ENCODE measurements at regions not wholly inside any gene's neighbourhood (a gene's known extent, or its start where the extent isn't known, plus 50 kb on each side); places are given as distances from the start of the nearest gene placed in this dataset.

DNA sequence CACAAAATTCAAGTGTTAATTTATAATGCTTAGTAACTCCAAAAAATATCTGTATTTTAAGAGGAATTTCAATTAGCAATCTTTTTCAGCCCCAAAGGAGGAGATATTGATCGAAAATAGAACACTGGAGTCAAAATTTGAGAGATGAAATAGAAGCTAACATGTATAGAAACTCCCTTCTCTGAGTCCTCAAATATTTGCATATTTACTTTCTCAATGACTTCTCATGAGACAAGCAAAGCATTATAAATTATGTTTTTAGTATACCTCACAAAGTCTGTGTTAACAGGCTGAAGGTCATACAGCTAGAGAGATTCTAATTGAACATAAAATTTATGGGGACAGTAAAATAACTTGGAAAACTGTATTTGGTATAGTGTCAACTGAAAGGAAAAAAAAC lies 260.5 kb downstream of the GPAM start:
- no peak for DNase-seq (ENCODE audit: low spot score)

DNA sequence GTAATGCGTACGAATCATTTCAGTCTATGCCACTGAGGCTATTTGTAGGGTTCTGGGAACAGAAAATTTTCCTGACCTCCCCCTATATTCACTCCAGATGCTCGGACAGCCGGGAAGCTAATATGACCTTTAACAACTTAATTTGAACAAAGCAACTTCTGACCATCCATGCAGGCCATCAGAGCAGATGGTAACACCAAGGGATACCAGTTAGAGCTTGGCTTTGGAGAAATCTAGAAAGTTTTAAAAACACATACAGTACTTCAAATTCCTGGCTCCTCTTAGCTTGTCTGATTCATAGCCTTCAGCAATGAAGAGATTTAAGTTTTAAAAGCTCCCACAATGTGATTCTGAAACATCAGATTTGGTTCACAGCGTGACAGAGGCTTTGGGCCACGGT lies 257.3 kb downstream of the GPAM start:
- no peak for DNase-seq (ENCODE audit: low spot score)

DNA sequence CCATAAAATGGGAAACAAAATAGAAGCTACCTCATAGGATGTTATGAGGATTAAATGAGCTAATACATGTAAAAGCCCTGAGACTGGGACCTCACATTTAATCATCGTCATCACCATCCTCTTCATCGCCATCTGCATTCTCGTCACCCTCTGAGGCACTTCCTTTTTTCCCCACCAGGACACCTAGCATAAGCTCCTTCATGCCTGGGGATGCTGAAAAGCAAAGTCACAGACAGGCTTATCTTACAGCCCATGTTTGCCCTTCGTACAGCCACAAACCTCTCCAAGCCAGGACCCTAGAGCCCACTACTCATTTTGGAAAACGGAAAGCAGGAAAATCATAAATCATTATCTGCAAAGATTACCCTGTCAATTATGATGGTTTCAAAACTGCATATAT lies 249.6 kb downstream of the GPAM start:
- no peak for DNase-seq (ENCODE audit: low spot score)

DNA sequence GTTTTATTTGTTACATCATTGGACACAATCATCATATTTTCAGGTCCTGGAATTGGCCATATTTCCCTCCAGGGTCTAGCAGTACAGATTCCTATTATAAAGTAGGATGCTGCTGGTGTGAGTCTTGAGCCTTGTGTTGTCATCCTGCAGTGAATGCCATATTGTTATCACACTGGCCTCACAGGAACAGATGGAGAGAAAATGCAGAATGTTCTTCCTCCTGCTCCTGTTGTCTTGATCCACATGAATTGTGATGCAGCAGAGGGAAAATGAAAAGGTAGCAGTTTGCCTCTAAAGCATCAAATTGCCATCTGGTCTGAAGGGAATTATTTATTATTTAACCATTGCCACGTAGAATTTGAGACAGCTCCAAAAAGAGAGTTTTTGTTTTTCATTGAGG lies 248.6 kb downstream of the GPAM start:
- no peak for DNase-seq (ENCODE audit: low spot score)

DNA sequence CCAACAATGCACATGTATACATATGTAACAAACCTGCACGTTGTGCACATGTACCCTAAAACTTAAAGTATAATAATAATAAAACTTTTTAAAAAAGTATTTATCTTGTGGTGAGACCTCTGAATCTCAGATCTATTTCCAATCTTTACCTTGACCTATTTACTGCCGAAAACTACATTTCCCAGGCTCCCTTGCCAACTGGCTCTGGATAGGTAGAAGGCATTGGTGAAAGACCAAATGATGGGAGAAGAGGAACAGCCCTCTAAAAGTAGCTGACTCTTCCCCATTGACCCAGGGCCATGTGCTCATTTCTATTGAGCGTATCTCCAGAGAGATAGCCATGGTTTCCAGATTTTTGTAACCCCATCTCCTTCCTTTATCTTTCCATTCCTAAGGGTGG lies 247.4 kb downstream of the GPAM start:
- no peak for DNase-seq (ENCODE audit: low spot score)

DNA sequence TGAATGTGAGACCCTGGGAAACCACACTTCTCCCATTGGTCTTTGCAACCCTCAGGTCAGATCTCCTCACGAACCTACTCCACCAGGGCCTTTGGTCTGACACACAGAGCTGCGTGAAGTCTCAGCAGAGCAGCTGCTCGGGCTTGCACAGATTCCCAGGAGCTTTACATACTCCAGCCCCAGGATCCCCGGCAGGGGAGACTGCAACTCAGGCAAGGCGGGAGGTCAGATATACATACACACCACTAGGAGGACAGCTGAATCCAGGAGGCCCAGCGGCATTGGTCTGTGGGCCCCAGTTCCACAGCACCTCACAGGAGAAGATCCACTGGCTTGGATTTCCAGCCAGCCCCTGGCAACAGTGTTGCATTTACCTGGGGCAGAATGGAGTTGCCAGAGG lies 239.2 kb downstream of the GPAM start:
- DNase-seq (ENCODE audit: low spot score) = no peak

DNA sequence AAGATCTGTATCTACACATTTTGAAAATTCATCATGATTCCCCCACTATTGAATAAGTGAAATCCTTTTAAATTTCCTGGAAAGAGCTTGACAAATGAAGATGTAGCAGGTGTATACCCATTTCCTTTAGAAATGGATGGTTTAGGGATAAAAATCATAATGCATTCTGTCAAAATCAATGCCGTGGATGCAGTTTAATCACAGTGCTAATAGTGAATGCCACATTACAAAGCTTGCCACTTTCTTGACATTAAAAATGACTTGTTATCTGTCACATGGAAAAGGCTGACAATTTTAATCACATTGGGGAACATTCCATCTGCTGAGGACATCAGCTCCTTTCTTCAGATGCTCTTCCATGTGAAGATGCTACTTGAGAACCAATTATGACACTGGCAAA lies 229.6 kb downstream of the GPAM start:
- no peak for DNase-seq (ENCODE audit: low spot score)

DNA sequence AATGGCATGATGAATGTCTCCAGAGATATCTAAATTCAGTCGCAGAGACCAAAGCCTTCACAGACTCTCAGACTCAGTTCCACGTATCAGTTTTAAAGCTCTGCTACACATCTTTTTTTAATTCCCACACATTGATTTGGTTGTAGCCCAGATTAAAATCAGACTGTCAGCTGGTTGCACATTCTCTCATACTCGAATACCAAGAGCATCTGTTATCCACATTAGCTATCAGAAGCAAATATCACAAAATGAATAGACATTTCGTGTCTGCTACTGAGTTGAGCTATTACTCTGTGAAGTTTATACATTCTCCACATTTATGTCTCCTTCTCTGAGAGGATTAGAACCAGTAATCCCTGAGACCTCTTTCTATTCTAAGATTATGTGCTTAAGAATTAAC lies 229.2 kb downstream of the GPAM start:
- no peak for DNase-seq (ENCODE audit: low spot score)

DNA sequence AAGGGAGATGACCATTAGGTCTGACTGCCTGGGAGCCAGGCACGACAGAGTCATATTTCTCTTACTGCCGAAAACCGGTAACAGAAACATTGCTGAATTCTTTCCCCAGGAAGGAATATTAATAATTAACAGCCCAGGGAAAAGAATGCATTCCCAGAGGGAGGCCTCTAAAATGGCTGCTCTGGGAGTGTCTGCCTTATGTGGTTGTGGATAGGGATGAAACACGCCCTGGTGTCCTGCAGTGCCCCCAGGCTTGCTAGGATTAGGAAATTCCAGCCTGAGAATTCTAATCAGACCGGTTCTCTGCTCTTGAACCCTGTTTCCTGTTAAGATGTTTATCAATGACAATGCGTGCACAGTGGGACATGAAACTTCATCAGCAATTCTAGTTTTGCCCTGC lies 226.7 kb downstream of the GPAM start:
- no peak for DNase-seq (ENCODE audit: low spot score)

DNA sequence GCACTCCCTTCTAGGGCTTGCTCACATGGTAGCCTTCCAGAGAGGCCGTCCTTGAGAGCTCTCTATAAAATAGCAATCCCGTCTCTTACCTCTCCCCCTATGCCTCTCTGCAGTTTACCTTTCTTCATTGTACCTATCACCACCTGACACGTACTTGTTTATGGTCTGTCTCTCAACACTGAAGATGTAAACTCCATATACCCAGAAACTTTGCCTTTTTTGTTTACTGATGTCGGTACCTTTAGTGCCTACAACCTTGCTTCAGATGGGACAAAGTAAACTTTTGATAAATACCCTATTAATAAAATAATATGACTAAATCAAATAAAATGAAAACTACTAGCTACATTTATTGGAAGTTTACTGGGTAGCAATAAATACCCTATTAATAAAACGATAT lies 220.6 kb downstream of the GPAM start:
- no peak for DNase-seq (ENCODE audit: low spot score)

DNA sequence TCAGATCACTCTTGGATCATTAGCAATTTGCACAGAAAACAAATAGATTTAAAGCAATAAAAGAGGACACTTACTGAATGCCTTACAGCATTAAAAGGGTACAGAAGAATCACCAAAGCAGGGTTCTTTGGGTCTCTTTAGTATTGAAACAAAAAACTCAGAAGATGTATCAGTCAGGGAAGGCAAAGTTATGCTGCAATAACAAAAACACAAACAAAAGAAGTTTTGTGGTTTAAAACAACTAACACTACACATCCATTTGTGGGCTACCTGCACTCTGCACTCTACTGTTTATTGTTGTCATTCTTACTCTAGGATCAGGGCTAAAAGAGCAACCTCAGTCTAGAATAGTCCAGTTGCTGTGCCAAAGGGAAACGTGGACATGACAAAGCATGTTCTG lies 216.4 kb downstream of the GPAM start:
- no peak for DNase-seq (ENCODE audit: low spot score)

DNA sequence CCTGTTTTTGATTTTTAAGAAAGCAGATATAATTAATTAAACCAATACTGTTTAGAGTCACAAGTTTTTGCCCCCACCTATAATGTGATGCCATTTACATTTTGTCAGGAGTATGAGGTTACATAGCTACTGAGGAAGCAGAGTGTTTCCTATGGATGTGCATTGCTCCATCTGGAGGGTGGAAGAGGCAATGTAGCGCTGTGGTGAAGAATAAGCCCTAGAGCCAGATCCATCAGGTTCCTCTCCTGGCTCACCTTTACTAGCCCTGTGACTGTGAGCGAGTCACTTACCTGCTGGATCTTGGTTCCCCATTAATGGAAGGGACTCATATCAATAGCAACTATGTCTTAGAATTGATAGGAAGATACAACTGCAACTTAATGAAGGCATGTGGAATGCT lies 216.0 kb downstream of the GPAM start:
- no peak for DNase-seq (ENCODE audit: low spot score)

DNA sequence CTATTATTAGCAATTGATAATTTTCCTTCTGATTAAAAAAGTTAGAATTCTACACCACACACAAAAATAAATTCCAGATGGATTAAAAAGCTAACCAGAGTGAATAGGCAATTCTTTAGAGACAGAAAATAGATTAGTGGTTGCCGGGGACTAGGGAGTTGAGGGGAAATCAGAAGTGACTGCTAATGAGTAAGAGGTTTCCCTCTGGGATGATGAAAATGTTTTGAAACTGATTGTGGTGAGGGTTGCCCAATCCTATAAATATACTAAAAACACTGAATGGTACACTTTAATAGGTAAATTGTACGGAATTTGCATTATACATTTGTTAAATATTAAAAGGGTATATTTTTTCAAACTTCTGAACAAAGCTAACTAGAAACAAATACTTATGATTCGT lies 214.9 kb downstream of the GPAM start:
- no peak for DNase-seq (ENCODE audit: low spot score)

DNA sequence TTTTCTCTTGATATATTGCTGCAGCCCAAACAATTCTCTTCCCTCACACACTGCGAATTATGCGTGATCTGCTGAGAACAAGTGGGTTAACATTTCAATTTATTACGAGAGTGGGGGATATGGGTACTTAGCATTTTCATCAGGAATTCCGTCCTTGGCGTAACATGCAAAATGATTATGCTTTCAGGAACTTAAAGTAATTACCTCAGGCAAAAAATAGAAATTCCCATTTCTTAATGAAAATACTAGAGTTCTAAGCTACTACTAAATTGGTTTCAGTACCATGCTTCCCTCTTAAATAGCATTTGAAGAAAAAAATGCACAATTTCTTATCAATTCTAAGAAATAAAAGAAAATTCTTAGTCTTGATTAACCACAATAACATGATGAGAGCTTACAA lies 213.5 kb downstream of the GPAM start:
- no peak for DNase-seq (ENCODE audit: low spot score)

DNA sequence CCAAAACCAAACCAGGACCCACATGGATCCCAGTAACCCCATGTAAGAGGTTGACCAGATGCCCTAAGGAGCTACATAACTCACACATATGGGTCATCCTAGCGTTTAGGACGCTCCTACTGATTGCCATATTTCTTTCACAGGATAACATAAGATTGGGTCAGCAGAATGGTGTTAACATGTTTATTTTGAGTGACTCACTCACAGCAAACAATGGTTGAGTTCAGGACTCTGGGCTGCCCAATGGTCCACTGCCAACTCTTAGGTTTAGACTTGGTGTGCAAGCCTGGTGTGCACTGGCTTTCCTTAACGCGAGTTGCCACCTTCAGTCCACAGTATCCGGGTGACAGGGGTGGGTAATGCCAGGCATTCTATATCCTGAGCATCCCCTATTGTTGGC lies 211.5 kb downstream of the GPAM start:
- no peak for DNase-seq (ENCODE audit: low spot score)

DNA sequence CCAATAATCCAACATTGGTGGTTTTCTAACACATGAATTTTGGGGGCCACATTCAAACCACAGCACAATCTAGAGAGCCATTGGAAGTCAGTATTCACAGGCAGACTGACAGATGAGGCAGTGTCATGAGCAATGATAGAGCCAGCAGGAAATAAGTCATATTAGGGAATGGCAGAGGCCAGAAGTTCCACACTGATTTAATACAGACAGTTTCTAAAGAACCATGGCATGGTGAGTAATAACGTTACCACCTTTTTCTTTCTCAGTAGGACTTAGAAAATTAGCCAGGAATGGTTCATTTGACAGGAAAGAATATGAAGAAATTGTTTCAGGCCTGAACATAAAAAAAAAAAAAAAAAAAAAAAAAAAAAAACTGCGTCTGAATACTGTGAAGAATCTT lies 210.3 kb downstream of the GPAM start:
- DNase-seq (ENCODE audit: low spot score) = no peak

DNA sequence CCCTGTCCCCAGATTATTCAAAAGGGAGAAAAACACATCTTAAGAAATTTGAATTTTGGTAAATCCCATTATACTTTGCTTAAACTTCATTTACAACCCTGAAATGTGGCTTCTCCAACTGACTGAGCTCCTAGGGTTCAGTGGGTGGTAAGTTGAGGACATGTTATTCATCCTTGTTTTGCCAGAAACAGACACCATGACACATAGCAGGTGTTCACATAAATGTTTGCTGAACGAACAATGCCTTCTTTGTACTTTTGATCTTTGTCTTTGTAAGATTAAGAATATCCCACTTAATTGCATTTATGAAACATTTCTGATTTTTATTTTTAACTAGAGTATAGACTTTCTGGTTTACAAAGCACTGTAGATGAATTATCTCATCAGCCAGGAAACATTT lies 209.7 kb downstream of the GPAM start:
- DNase-seq (ENCODE audit: low spot score) = no peak

DNA sequence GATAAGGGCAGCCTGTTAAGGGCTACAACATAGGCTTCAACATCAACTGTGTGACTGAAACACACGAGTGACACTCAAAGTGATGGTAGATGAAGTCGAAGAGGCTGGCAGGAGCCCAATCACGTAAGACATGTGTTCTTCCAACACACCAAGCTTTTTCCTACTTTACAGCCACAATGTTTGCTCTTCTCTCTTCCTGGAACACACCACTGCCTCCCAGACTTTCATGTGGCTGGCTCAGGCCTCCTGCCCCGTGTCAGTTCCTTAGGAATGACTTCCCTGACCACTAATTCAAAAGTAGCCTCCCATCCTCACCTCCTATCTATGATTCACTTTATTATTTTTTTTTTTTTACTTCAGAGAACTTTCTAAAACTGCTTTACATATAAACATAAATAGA lies 209.2 kb downstream of the GPAM start:
- no peak for DNase-seq (ENCODE audit: low spot score)

DNA sequence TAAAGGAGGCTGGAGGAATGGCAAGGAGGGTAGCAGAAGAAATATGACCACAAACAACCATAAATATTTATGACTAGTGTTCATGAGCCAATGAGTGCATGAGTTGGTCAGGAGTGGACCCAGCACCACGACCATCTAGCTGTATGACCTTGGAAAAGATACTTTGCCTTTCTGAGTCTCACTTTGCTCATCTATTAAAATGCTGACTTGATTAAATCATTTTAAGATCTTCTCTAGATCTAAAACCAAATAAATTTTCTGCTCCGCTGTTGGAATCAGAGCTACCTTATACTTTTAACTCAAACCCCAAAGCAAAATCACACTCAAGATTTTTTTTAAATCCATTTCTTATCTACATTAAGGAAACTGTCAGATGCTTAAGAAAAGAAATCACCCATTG lies 207.0 kb downstream of the GPAM start:
- no peak for DNase-seq (ENCODE audit: low spot score)

DNA sequence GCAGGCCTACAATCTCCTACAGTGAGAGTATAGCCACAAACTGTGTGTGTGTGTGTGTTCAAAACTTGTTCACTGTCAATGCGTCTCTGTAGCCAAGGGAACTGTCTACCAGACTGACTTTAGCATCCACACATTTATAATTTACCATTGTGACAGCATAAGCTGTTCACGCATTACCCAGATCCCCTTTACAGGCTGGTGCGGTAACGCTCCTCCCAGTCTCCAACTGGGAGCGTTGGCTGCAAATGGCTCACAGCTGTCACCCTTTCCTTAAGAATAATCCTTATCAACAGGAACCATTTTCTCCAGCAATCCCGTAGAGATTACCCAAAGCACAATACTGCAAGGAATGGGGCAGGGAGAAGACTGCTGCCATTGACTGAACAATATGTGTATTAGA lies 199.5 kb downstream of the GPAM start:
- no peak for DNase-seq (ENCODE audit: low spot score)

DNA sequence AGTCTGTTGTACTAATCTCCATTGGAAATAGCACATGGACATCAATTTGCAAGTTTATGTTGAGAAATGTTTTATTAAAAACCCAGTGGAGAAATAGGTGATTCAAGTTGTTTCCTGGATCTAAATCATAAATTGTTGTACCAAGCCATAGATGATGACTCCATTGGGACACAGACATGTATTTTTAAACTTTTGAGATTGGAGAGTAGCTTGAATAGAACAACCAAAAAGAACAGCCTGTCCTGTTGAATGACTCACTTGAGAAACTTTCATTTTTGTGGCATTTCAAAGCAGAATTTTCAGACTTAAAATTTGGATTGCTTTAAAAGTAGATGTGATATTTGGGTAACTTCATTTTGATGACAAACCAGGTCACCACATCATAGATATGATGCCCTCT lies 197.5 kb downstream of the GPAM start:
- no peak for DNase-seq (ENCODE audit: low spot score)

DNA sequence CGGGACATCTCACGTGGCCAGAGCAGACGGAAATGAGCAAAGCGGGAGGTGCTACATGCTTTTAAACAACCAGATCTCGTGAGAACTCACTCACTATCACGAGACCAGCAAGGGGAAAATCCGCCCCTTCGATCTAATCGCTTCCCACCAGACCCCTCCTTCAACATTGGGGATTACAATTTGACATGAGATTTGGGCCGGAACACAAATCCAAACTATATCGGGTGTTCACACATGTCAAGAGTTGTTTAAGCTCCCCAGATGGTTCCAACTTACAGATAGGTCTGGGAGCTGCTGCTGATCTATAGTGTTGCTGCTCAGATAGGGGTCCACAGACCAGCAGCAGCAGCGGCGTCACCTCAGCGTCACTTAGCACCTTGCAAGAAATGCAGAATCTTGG lies 194.9 kb downstream of the GPAM start:
- no peak for DNase-seq (ENCODE audit: low spot score)

DNA sequence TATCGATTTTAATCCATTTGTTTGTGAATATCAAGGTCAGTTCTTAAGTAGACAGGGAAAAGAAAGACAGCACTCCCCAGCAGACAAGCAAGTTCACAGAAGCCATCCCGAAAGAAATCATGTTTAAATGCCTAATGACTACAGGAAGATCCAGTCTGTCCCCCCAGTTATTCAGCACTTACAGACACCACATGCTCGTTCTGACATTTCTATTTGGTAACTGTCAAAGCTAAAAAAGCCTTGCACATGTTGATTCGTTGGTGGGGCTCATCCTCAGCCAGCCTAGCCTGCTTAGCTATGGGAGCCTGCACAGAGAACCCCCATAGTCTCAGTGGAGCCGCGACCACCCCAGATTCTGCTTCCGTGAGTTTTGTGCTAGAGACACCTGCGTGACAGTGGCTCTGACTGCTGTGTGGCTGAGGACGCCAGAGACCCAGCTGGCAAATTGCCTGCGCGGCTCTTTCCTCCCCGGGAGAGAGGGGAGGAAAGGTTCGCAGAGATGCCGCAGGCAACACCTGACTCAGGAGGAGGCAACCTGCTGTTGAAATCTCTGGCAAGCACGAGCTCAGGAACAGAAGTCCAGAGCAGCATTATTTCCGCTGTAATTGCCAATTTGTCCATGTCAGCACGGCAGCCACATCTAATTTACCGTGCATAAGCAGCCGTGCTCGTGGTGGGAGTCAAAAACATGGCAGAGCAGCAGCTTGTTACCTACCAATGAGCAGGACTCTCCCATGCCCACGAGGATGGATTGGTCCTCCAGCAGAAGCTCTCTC lies 194.2 kb downstream of the GPAM start:
- DNase-seq (ENCODE audit: low spot score) = no peak

DNA sequence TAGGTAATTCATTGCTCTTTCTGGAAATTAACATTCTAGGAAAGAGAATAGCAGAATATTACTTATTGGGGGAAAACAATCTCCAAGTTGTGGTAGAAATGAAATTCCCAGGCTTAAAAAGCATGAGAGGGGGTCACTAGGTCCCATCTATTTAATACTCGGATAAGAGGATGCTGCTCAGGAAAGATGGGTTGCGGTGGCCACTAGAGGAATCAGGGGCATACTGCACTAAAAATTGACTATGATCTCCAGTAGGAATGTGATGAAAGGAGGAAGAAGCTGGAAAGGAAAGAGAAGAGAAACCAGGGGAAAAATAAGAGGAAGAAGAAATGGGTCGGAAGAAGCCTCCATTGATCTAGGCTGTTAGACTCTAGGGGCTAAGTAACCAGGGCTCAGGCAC lies 192.8 kb downstream of the GPAM start:
- no peak for DNase-seq (ENCODE audit: low spot score)

DNA sequence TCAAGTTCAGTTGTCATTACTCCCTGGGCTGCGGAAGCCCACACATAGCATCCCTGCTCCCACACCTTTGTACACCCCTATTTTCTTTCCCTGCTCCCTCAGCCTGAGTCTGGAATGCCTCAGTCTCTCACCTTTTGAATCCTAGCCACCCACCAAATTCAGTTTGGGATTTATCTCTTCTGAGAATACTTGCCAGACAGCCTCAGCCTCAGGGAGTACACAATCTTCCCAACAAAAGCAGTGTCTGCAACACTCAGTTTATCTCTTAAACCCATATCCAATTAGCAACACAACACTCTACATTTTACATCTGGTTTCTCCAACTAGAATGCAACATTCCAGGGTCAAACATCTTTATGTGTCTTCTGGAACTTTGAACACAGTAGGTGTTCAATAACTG lies 190.2 kb downstream of the GPAM start:
- no peak for DNase-seq (ENCODE audit: low spot score)

Data from CD4-positive, alpha-beta T cell treated with Interleukin-15 for 4 hours (primary cell).